OCI-LY1 (cell line): ENCODE measurements at regions not wholly inside any gene's neighbourhood (a gene's known extent, or its start where the extent isn't known, plus 50 kb on each side); places are given as distances from the start of the nearest gene placed in this dataset.

ENCODE experiments used
- H2AFZ ChIP-seq: fragments of 200-600 bp; sonication (generic), shearing (Covaris generic); 2 replicates; pipeline ENCODE4 v1.6.0; 2014; ENCODE audit warnings: antibody characterized with exemption, mild to moderate bottlenecking, low read length
- H3F3A ChIP-seq: fragments of 200-600 bp; sonication (generic), shearing (Covaris generic); 2 replicates; pipeline ENCODE4 v1.6.0; 2014; ENCODE audit warnings: mild to moderate bottlenecking, antibody characterized with exemption, low read length, moderate library complexity; ENCODE audit not compliant: insufficient read depth
- H3K27ac ChIP-seq: fragments of 200-600 bp; sonication (generic); 2 replicates; pipeline ENCODE4 v1.5.1; 2014; ENCODE audit warnings: low read length, mixed run types, mild to moderate bottlenecking, low read depth; ENCODE audit not compliant: poor library complexity, severe bottlenecking
- H3K27me3 ChIP-seq: fragments of 200-600 bp; sonication (generic); 2 replicates; pipeline ENCODE4 v1.6.0; 2014; ENCODE audit warnings: antibody characterized with exemption, mild to moderate bottlenecking, low read length, moderate library complexity; ENCODE audit not compliant: insufficient read depth
- H3K36me3 ChIP-seq: fragments of 200-600 bp; sonication (generic); 2 replicates; pipeline ENCODE4 v1.6.1; 2014; ENCODE audit warnings: mild to moderate bottlenecking, antibody characterized with exemption, low read length, moderate library complexity, mixed read lengths; ENCODE audit not compliant: insufficient read depth
- H3K4me1 ChIP-seq: fragments of 200-600 bp; sonication (generic); 2 replicates; pipeline ENCODE4 v1.5.1; 2014; ENCODE audit warnings: mild to moderate bottlenecking, low read length, moderate library complexity; ENCODE audit not compliant: insufficient read depth, severe bottlenecking
- H3K4me2 ChIP-seq: fragments of 200-600 bp; sonication (generic), shearing (Covaris generic); 2 replicates; pipeline ENCODE4 v1.6.1; 2014; ENCODE audit warnings: low read length
- H3K4me3 ChIP-seq: fragments of 200-600 bp; sonication (generic); 2 replicates; pipeline ENCODE4 v1.5.1; 2014; ENCODE audit warnings: low read length, low read depth, mild to moderate bottlenecking, mixed read lengths; ENCODE audit not compliant: poor library complexity, severe bottlenecking
- H3K79me2 ChIP-seq: fragments of 200-600 bp; shearing (Covaris generic); 2 replicates; pipeline ENCODE4 v1.6.1; 2016; ENCODE audit warnings: mixed run types, low read length, mixed read lengths; ENCODE audit not compliant: insufficient read depth
- H3K9ac ChIP-seq: fragments of 200-600 bp; sonication (generic), shearing (Covaris generic); 2 replicates; pipeline ENCODE4 v1.6.1; 2014; ENCODE audit warnings: mild to moderate bottlenecking, low read length, mixed read lengths
- H3K9me2 ChIP-seq: fragments of 200-600 bp; sonication (generic), shearing (Covaris generic); 2 replicates; pipeline ENCODE4 v1.6.1; 2014; ENCODE audit warnings: low read depth, mild to moderate bottlenecking, low read length, mixed read lengths
- H3K9me3 ChIP-seq: fragments of 200-600 bp; shearing (Covaris generic); 2 replicates; pipeline ENCODE4 v1.6.1; 2014; ENCODE audit warnings: low read length, mixed read lengths
- H4K20me1 ChIP-seq: fragments of 200-600 bp; sonication (generic), shearing (Covaris generic); 2 replicates; pipeline ENCODE4 v1.6.0; 2016; ENCODE audit warnings: mild to moderate bottlenecking, low read length; ENCODE audit not compliant: insufficient read depth
- EZH2 ChIP-seq: fragments of 200-600 bp; sonication (generic), shearing (Covaris generic); IDR thresholded peaks from 2 replicates; pipeline ENCODE4 v1.8.0; 2017; ENCODE audit warnings: borderline replicate concordance, mixed run types, mild to moderate bottlenecking, antibody characterized with exemption, low read length, moderate library complexity, mixed read lengths
- TF ChIP-seq, protein P1 (sequence below): fragments of 200-600 bp; sonication (generic), shearing (Covaris generic); IDR thresholded peaks from 2 replicates; pipeline ENCODE4 v1.5.1; 2017; ENCODE audit warnings: mild to moderate bottlenecking, antibody characterized with exemption, low read length, moderate library complexity, mixed read lengths

DNA sequence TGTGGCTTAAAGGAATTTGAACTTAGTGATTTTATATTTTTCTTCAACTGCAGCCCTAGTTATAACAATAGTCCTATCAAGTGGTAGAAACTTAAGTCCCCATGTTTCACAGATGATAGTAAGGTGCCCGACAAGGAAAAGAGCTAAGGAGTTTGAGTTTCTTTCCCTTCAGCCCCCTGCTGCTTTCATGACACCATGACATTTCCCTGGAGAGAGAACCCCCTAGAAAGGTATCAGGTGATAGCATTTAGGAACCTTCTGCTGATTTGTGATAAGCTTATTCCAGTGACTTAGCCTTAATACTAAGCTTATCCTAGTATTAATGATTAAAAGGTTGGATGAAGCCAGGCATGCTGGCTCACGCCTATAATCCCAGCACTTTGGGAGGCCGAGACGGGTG lies 623.8 kb upstream of the TYRP1 start:
- Histone ChIP-seq H3K27ac (no peak overlapping the region), H3K79me2 (no peaks in the 10 kb centered on the region), H3K4me2 (no peak overlapping the region), H3K4me1 (no peaks in the 10 kb centered on the region), H3K4me3 (no peak overlapping the region), H3F3A (no peaks in the 10 kb centered on the region), H2AFZ (no peak overlapping the region), H3K36me3 (no peaks in the 10 kb centered on the region), H3K9ac (no peak overlapping the region), H3K9me3 (no peaks in the 10 kb centered on the region), H4K20me1 (no peaks in the 10 kb centered on the region), H3K9me2 (no peaks in the 10 kb centered on the region), H3K27me3 (no peaks in the 10 kb centered on the region)
- TF ChIP-seq, protein P1, sequence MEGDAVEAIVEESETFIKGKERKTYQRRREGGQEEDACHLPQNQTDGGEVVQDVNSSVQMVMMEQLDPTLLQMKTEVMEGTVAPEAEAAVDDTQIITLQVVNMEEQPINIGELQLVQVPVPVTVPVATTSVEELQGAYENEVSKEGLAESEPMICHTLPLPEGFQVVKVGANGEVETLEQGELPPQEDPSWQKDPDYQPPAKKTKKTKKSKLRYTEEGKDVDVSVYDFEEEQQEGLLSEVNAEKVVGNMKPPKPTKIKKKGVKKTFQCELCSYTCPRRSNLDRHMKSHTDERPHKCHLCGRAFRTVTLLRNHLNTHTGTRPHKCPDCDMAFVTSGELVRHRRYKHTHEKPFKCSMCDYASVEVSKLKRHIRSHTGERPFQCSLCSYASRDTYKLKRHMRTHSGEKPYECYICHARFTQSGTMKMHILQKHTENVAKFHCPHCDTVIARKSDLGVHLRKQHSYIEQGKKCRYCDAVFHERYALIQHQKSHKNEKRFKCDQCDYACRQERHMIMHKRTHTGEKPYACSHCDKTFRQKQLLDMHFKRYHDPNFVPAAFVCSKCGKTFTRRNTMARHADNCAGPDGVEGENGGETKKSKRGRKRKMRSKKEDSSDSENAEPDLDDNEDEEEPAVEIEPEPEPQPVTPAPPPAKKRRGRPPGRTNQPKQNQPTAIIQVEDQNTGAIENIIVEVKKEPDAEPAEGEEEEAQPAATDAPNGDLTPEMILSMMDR = no peak
- no peak for TF ChIP-seq EZH2

DNA sequence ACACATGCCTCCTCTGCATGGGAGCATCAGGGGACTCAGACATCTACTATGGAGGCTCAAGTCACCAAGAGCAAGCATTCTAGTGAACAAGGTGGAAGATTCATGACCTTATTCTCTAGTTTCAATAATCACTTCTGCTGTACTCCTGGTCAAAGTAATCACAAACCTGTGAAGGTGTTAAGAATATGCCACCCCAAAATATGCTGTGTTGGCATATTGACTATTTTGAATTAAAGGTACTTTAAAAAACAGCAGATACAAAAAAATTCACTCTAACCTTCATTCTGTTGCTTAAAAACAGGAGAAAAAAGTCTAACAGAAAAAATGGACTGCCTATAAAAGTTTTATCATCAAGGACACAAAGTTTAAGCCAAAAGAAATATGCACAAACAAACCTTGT lies 607.8 kb upstream of the TYRP1 start:
- Histone ChIP-seq H3K9me2 (no peaks in the 10 kb centered on the region), H3K36me3 (no peaks in the 10 kb centered on the region)

DNA sequence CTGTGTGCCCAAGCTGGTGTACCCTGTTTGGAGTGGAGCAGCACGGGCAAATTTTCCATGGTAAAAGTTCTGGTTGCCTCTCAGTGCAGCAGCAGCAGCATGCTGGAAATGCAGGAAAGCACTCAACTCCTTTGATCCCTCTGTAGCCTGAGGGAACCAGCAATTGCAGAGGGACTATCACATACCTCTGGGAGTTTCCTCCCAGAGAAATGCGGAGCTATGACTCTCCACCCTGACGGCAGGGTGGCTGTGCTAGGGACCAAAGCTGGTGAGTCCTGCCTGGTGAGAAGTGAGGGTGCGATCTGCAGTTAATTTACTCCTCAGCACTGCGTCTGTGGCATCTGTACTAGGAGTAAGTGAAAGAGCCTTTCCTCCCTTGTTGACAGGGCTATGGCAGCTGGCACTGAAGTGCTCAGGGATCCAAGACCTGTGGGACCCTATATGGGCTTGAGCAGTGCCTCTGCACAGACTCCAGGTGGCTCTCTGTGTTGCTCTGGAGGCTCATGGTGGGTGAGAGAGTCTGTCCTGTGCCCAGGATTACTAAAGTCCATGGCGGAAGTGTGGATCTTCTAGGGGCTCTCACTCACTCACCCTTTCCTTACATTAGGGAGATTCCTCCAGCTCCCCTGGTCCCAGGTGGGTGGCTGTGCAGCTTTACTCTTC lies 601.2 kb upstream of the TYRP1 start:
- H3K9ac ChIP-seq = no peak overlapping the region
- H3K79me2 ChIP-seq = no peaks in the 10 kb centered on the region
- TF ChIP-seq, protein P1 = no peak
- no peak for TF ChIP-seq EZH2
- no peak overlapping the region for H2AFZ ChIP-seq
- no peaks in the 10 kb centered on the region for H3K9me3 ChIP-seq
- no peaks in the 10 kb centered on the region for H3K27me3 ChIP-seq
- H4K20me1 ChIP-seq = no peaks in the 10 kb centered on the region
- no peaks in the 10 kb centered on the region for H3K4me1 ChIP-seq
- H3F3A ChIP-seq = no peaks in the 10 kb centered on the region
- H3K9me2 ChIP-seq = no peaks in the 10 kb centered on the region
- no peaks in the 10 kb centered on the region for H3K36me3 ChIP-seq
- no peak overlapping the region for H3K27ac ChIP-seq
- no peak overlapping the region for H3K4me2 ChIP-seq
- no peak overlapping the region for H3K4me3 ChIP-seq

More for the DNA sequence above, 607.8 kb upstream of the TYRP1 start:
- Histone ChIP-seq H3K27me3 (no peaks in the 10 kb centered on the region), H3F3A (no peaks in the 10 kb centered on the region), H3K79me2 (no peaks in the 10 kb centered on the region), H2AFZ (no peak overlapping the region), H4K20me1 (no peaks in the 10 kb centered on the region), H3K9me3 (no peaks in the 10 kb centered on the region), H3K4me1 (no peaks in the 10 kb centered on the region), H3K4me2 (no peak overlapping the region), H3K9ac (no peak overlapping the region), H3K27ac (no peak overlapping the region), H3K4me3 (no peak overlapping the region)
- TF ChIP-seq, protein P1 = no peak
- no peak for TF ChIP-seq EZH2
